SK-N-SH treated with all-trans-retinoic acid at 6 μM for 48 hours (cell line): ENCODE measurements at regions not wholly inside any gene's neighbourhood (a gene's known extent, or its start where the extent isn't known, plus 50 kb on each side); places are given as distances from the start of the nearest gene placed in this dataset.

Source experiments
- CREB5 ChIP-seq: fragments of 250-450 bp; sonication (Bioruptor Pico); IDR thresholded peaks from 2 replicates; pipeline ENCODE4 v1.5.1; 2020; ENCODE audit warnings: low read depth, mild to moderate bottlenecking, moderate library complexity
- TCF4 ChIP-seq: fragments of 250-450 bp; sonication (Bioruptor Pico); IDR thresholded peaks from 2 replicates; pipeline ENCODE4 v1.8.0; 2021; ENCODE audit warnings: mild to moderate bottlenecking, moderate library complexity, borderline replicate concordance
- ZC3H10 ChIP-seq: fragments of 250-450 bp; sonication (Bioruptor Pico); IDR thresholded peaks from 2 replicates; pipeline ENCODE4 v1.5.1; 2021; ENCODE audit warnings: mild to moderate bottlenecking, moderate library complexity

DNA sequence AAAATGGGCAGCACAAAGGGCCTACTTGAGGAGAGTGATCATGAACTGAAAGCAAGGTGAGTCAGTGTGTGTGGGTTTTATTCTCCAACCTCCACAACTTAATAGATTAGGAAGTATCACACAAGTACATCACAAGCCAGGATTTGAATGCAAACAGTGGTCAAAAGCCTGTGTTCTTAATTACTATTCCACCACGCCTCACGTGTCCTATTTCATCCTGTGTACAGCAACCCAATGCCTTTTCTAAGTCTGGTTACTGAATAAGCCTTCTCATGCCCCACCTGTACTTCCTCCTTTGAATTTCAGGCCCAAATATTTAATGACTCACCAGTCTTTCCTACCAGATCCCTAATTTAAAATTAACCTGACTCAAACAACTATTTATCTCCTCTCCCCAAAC lies 755.7 kb upstream of the SLC8A1 start:
- TF ChIP-seq CREB5 (CRISPR knock-in tag) (no peak), ZC3H10 (CRISPR knock-in tag) (no peak), TCF4 (no peak)
